Body of pancreas (tissue), 4 donors: ENCODE measurements at regions not wholly inside any gene's neighbourhood (a gene's known extent, or its start where the extent isn't known, plus 50 kb on each side); places are given as distances from the start of the nearest gene placed in this dataset.

Source experiments
- CTCF ChIP-seq, 7 experiments: fragments of 450-650 bp in 4 of 7; fragments of 200-600 bp in 3 of 7; sonication (generic) in 3 of 7; IDR thresholded peaks; one replicate each; pipeline ENCODE4 v1.5.1; 2016 to 2019; ENCODE audit warnings: antibody characterized with exemption in 7 of 7
- POLR2A ChIP-seq, 3 donors: fragments of 450-650 bp; IDR thresholded peaks; one replicate each; pipeline ENCODE4 v1.6.1; 2016; ENCODE audit warnings: antibody characterized with exemption in 3 of 3, mild to moderate bottlenecking in 2 of 3

- TF ChIP-seq CTCF (IDR thresholded peaks at IDR 0.05), result no peak
- no peak for TF ChIP-seq POLR2A (IDR thresholded peaks at IDR 0.05)
Observed at GRCh38 chr21:16577975-16578374, 848.2 kb downstream of the USP25 start.
